ENCODE measurements at regions not wholly inside any gene's neighbourhood (a gene's known extent, or its start where the extent isn't known, plus 50 kb on each side); places are given as distances from the start of the nearest gene placed in this dataset.

- Mint-ChIP-seq H3K27ac (no peak overlapping the region), H3K9me3 (ENCODE audit: insufficient read depth) (no peaks in the 10 kb centered on the region), H3K4me1 (no peaks in the 10 kb centered on the region), H3K27me3 (no peaks in the 10 kb centered on the region), H3K4me3 (no peak overlapping the region)
- Histone ChIP-seq H3K4me1 (ENCODE audit: control insufficient read depth in 2 of 2, insufficient read depth in 2 of 2, low read length in 2 of 2) (no peaks in the 10 kb centered on the region), H3K27me3 (replicated peaks in 1 of 4; ENCODE audit: control extremely low read depth in 1 of 4, control insufficient read depth in 3 of 4, insufficient read depth in 4 of 4, low read length in 3 of 4) (no peaks in the 10 kb centered on the region), H3K79me2 (ENCODE audit: control insufficient read depth, insufficient read depth, low read length) (no peaks in the 10 kb centered on the region), H3K9me3 (ENCODE audit: control extremely low read depth in 1 of 3, control insufficient read depth in 2 of 3, insufficient read depth in 1 of 3, low read length in 2 of 3) (no peaks in the 10 kb centered on the region), H3K4me3 (ENCODE audit: control extremely low read depth in 1 of 5, extremely low read depth in 1 of 5, insufficient read depth in 1 of 5, low read depth in 2 of 5, low read length in 4 of 5) (no peak overlapping the region), H3K36me3 (replicated peaks in 1 of 2; ENCODE audit: control extremely low read depth in 1 of 2, control insufficient read depth in 1 of 2, extremely low read depth in 1 of 2, insufficient read depth in 2 of 2, low read length in 1 of 2) (no peaks in the 10 kb centered on the region), H3K4me2 (replicated peaks; ENCODE audit: low read depth, low read length, poor library complexity, severe bottlenecking) (no peak overlapping the region), H3K9ac (ENCODE audit: low read length) (no peak overlapping the region), H2AFZ (ENCODE audit: insufficient read depth, low read depth, low read length, poor library complexity, severe bottlenecking) (no peak overlapping the region), H4K20me1 (ENCODE audit: control insufficient read depth, insufficient read depth, low read length, poor library complexity, severe bottlenecking) (no peaks in the 10 kb centered on the region), H3K27ac (ENCODE audit: low read length in 2 of 2) (no peak overlapping the region)
- ATAC-seq (ENCODE audit: low read depth), result no peak
- no CpG with 5 or more reads among the region's 3 CpGs for WGBS (ENCODE audit: insufficient coverage)
- intact Hi-C loops (cut with micrococcal nuclease), result no loop called here
- DNase-seq, result no peak
- CTCF ChIA-PET, result no interaction called here
- POLR2A ChIA-PET, result no interaction called here
- TF ChIP-seq EZH2 (IDR thresholded peaks at IDR 0.05; ENCODE audit: borderline replicate concordance, insufficient read depth, low read depth, low read length, poor library complexity, severe bottlenecking), result no peak
- TF ChIP-seq CTCF (IDR thresholded peaks at IDR 0.05), result no peak
Measured at GRCh38 chr2:147171941-147172340, 672.9 kb upstream of the ACVR2A start.

- DNase-seq (no peak), ATAC-seq (ENCODE audit: low read depth) (no peak)
- no peaks in the 10 kb centered on the region for H3K9me3 ChIP-seq (ENCODE audit: control extremely low read depth in 1 of 3, control insufficient read depth in 2 of 3, insufficient read depth in 1 of 3, low read length in 2 of 3)
- no CpG with 5 or more reads among the region's 1 CpG for WGBS (ENCODE audit: insufficient coverage)
- CTCF ChIA-PET, result no interaction called here
- H3K79me2 ChIP-seq (ENCODE audit: control insufficient read depth, insufficient read depth, low read length), result no peaks in the 10 kb centered on the region
- Mint-ChIP-seq H3K27me3 (no peaks in the 10 kb centered on the region), H3K9me3 (ENCODE audit: insufficient read depth) (no peaks in the 10 kb centered on the region), H3K4me1 (no peaks in the 10 kb centered on the region), H3K27ac (no peak overlapping the region), H3K4me3 (no peak overlapping the region)
- no peak overlapping the region for H3K9ac ChIP-seq (ENCODE audit: low read length)
- H3K27ac ChIP-seq (ENCODE audit: low read length in 2 of 2), result no peak overlapping the region
- TF ChIP-seq EZH2 (IDR thresholded peaks at IDR 0.05; ENCODE audit: borderline replicate concordance, insufficient read depth, low read depth, low read length, poor library complexity, severe bottlenecking) (no peak), CTCF (IDR thresholded peaks at IDR 0.05) (no peak)
- H4K20me1 ChIP-seq (ENCODE audit: control insufficient read depth, insufficient read depth, low read length, poor library complexity, severe bottlenecking), result no peaks in the 10 kb centered on the region
- no peaks in the 10 kb centered on the region for H3K36me3 ChIP-seq (replicated peaks in 1 of 2; ENCODE audit: control extremely low read depth in 1 of 2, control insufficient read depth in 1 of 2, extremely low read depth in 1 of 2, insufficient read depth in 2 of 2, low read length in 1 of 2)
- H3K4me2 ChIP-seq (replicated peaks; ENCODE audit: low read depth, low read length, poor library complexity, severe bottlenecking), result no peak overlapping the region
- H3K27me3 ChIP-seq (replicated peaks in 1 of 4; ENCODE audit: control extremely low read depth in 1 of 4, control insufficient read depth in 3 of 4, insufficient read depth in 4 of 4, low read length in 3 of 4), result no peaks in the 10 kb centered on the region
- intact Hi-C loops (cut with micrococcal nuclease), result no loop called here
- H3K4me1 ChIP-seq (ENCODE audit: control insufficient read depth in 2 of 2, insufficient read depth in 2 of 2, low read length in 2 of 2), result no peaks in the 10 kb centered on the region
- H3K4me3 ChIP-seq (ENCODE audit: control extremely low read depth in 1 of 5, extremely low read depth in 1 of 5, insufficient read depth in 1 of 5, low read depth in 2 of 5, low read length in 4 of 5), result no peak overlapping the region
- H2AFZ ChIP-seq (ENCODE audit: insufficient read depth, low read depth, low read length, poor library complexity, severe bottlenecking), result no peak overlapping the region
- POLR2A ChIA-PET, result no interaction called here
Measured at GRCh38 chr2:147170932-147171331, 673.9 kb upstream of the ACVR2A start.
